DOHH2 (cell line): ENCODE measurements at regions not wholly inside any gene's neighbourhood (a gene's known extent, or its start where the extent isn't known, plus 50 kb on each side); places are given as distances from the start of the nearest gene placed in this dataset.
"Not testable (repeated sequence)": the region's sequence is repeated elsewhere in the genome, so short reads cannot be mapped to it uniquely, and the experiment has no call there.

ENCODE experiments used
- CTCF ChIP-seq: fragments of 200-600 bp; sonication (generic); IDR thresholded peaks from one replicate; pipeline ENCODE4 v1.5.1; 2014; ENCODE audit warnings: antibody characterized with exemption, mild to moderate bottlenecking, low read depth, low read length; ENCODE audit not compliant: poor library complexity, severe bottlenecking
- EZH2phosphoT487 ChIP-seq: fragments of 200-600 bp; sonication (generic); IDR thresholded peaks from 2 replicates; pipeline ENCODE4 v1.6.1; 2017; ENCODE audit warnings: borderline replicate concordance, mild to moderate bottlenecking, antibody characterized with exemption, low read length, moderate library complexity, mixed read lengths

DNA sequence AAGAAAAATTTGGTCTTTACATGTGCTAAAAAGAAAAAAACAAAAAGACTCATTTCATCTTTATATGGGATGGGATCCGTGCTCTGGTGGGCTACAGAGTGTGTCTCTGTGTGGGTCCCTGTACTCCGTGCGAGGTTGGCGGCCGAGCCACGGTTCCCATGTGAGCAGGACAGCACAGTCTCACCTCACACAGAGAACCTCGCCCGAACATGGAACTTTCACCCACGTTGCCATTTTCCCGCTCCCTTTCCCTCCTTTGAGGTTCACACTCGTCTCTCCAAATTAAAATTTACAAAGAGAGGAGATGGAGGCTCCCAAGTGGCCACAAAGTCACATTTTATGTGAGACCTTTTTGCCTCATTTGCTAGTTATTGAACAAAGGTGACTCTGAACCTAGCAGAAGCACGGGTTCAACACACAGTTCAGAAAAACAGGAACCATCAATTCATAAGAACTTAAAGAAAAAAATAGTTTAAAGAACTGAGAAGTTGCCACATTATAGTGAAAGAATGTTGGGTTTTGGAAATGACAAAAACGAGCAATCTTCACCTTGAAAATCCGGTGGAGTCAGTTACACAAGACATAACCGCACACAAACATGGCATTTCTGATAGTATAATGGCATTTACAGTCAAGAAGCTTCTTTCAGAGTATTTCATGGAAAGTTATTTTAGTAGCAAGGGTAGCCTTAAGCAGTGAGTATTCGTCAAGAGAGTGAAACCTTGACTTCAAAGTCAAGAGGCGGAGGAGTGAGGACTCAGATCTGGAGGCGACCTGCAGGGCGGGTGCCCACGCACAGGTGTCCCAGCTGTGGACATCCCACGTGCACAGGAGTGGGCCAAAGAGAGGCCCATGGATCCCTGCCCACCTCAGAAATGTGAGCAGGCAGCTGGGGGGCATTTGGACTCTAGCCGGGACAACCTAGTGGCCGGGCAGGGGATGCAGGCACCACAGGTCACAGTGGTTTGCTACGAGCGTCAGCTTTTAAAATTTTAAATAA, 277.2 kb upstream of the PLGLB2 start:
- TF ChIP-seq CTCF, EZH2phosphoT487: not testable (repeated sequence)
